ENCODE measurements at regions not wholly inside any gene's neighbourhood (a gene's known extent, or its start where the extent isn't known, plus 50 kb on each side); places are given as distances from the start of the nearest gene placed in this dataset.

DNA sequence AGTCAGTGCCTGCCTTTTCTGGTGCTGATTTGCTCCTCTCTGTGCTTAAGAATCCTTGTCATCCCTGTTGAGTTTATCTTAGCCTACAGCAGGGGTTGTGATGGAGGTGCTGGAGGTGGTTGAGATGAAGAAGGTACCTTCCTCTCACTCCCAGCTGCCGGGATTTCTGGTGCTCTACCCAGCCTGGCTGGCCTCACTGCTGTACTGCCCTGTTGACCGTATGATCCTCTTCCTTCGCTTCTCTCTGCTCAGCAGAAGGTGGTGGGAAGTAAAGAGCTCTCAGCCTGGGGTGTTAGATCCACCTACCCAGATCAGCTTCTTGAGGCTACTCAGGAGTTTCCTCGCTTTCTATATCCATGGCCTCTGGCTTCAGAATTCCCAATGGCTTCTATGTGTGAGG, 101.0 kb upstream of the NXT1 start:
- H3K9me3 Mint-ChIP-seq, result peaks cover 0 to 1% (median 0%) of the 10 kb centered on the region in 8 donors
- Histone ChIP-seq H3K36me3 (ENCODE audit: insufficient read depth, low read length) (no peaks in the 10 kb centered on the region), H3K4me3 (ENCODE audit: low read length in 2 of 2) (no peak overlapping the region), H3K9me3 (ENCODE audit: control insufficient read depth in 1 of 2, low read length in 2 of 2) (no peaks in the 10 kb centered on the region), H3K4me1 (ENCODE audit: insufficient read depth, low read length) (no peaks in the 10 kb centered on the region), H3K27me3 (ENCODE audit: insufficient read depth, low read length) (no peaks in the 10 kb centered on the region), H3K27ac (ENCODE audit: low read depth, low read length) (no peak overlapping the region)
- H3K4me1 Mint-ChIP-seq, result no peaks in the 10 kb centered on the region
- no peak overlapping the region for H3K27ac Mint-ChIP-seq
- H3K27me3 Mint-ChIP-seq, result peaks cover 7 to 14% of the 10 kb centered on the region in 2 donors
- intact Hi-C loops (cut with micrococcal nuclease), result no loop called here
- H3K36me3 Mint-ChIP-seq, result no peaks in the 10 kb centered on the region
- CTCF ChIA-PET (ENCODE audit: partially characterized antibody), result no interaction called here
- POLR2A ChIA-PET (ENCODE audit: partially characterized antibody), result no interaction called here
- no peak for DNase-seq
- no peak overlapping the region for H3K4me3 Mint-ChIP-seq

DNA sequence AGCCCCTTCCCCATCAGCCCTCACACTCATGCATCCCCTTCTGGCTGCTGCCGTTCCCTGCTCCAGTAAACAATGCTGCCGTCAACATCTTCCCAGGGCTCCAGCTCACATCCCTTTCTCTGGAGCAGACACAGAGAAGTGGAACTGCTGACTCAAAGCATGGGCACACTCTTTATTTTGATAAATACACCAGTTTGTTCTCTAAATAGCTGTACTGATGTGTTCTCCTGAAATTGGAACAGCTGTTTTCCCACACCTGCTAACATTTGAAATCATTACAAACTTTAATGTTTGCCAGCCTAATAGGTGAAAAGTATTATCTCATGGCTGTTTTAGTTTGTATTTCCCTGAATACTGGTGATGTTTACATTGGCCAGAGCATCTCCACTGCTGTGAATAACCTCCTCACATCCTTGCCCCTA, 102.1 kb upstream of the NXT1 start:
- no peaks in the 10 kb centered on the region for H3K4me1 Mint-ChIP-seq
- ChIA-PET CTCF (ENCODE audit: partially characterized antibody) (no interaction called here), POLR2A (ENCODE audit: partially characterized antibody) (no interaction called here)
- Histone ChIP-seq H3K27me3 (ENCODE audit: insufficient read depth, low read length) (no peaks in the 10 kb centered on the region), H3K4me1 (ENCODE audit: insufficient read depth, low read length) (no peaks in the 10 kb centered on the region), H3K36me3 (ENCODE audit: insufficient read depth, low read length) (no peaks in the 10 kb centered on the region), H3K27ac (ENCODE audit: low read depth, low read length) (no peak overlapping the region), H3K9me3 (ENCODE audit: control insufficient read depth in 1 of 2, low read length in 2 of 2) (no peaks in the 10 kb centered on the region), H3K4me3 (ENCODE audit: low read length in 2 of 2) (no peak overlapping the region)
- no peaks in the 10 kb centered on the region for H3K9me3 Mint-ChIP-seq
- peaks cover 4 to 8% of the 10 kb centered on the region in 2 donors for H3K27me3 Mint-ChIP-seq
- H3K36me3 Mint-ChIP-seq, result no peaks in the 10 kb centered on the region
- intact Hi-C loops (cut with micrococcal nuclease), result no loop called here
- DNase-seq, result no peak
- no peak overlapping the region for H3K4me3 Mint-ChIP-seq
- H3K27ac Mint-ChIP-seq, result no peak overlapping the region

DNA sequence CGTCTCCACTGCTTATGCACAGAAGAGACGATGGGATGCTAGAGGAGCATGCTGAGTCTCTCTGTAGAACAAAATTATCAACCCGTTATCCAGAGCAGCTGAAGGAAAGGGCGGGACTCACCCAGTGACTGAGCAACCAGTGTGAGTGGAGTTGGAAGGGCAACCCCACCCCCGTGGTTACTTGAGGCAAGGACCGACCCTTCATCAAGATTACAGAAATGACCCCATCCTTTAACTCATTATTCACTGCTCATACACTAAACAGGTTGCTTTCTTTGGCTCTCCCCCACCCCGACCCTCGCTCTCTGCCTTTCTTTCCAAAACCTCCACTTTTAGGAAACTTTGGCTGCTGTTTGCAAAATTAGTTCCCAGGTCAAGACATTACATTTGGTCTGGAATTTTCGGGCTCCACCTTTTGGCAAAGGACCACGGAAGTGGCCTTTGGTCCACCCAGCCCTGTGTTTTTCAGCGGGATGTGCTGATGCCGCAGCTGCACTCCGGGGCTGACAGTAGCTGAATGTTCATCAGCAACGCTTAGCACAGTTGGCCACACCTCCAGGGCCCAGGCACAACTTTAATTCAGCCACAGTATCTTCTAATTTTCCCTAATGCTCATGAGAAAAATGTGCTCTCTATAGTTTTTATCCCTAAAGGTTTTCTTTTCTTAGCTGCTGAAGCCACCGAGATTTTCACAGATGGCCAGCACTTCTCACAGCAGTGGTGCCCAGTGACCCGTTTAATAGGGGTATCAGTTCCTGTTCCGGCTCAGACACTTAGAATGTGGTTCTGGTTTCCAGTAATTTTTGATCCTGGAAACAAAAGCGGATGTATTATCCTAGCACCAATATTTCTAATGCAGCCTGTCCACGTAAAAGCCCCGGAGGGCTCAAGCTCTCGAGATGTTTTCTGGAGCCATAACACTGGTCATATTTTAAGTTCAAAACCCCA, 103.6 kb upstream of the NXT1 start:
- Histone ChIP-seq H3K4me1 (ENCODE audit: insufficient read depth, low read length) (no peaks in the 10 kb centered on the region), H3K27me3 (ENCODE audit: insufficient read depth, low read length) (no peaks in the 10 kb centered on the region), H3K9me3 (ENCODE audit: control insufficient read depth in 1 of 2, low read length in 2 of 2) (no peaks in the 10 kb centered on the region), H3K27ac (ENCODE audit: low read depth, low read length) (no peak overlapping the region), H3K36me3 (ENCODE audit: insufficient read depth, low read length) (no peaks in the 10 kb centered on the region), H3K4me3 (ENCODE audit: low read length in 2 of 2) (no peak overlapping the region)
- no peaks in the 10 kb centered on the region for H3K36me3 Mint-ChIP-seq
- H3K27me3 Mint-ChIP-seq, result peaks cover 4 to 8% of the 10 kb centered on the region in 2 donors
- ChIA-PET POLR2A (ENCODE audit: partially characterized antibody) (no interaction called here), CTCF (ENCODE audit: partially characterized antibody) (no interaction called here)
- no peak overlapping the region for H3K4me3 Mint-ChIP-seq
- H3K4me1 Mint-ChIP-seq, result no peaks in the 10 kb centered on the region
- intact Hi-C loops (cut with micrococcal nuclease), result no loop called here
- DNase-seq, result no peak
- H3K27ac Mint-ChIP-seq, result no peak overlapping the region
- no peaks in the 10 kb centered on the region for H3K9me3 Mint-ChIP-seq

DNA sequence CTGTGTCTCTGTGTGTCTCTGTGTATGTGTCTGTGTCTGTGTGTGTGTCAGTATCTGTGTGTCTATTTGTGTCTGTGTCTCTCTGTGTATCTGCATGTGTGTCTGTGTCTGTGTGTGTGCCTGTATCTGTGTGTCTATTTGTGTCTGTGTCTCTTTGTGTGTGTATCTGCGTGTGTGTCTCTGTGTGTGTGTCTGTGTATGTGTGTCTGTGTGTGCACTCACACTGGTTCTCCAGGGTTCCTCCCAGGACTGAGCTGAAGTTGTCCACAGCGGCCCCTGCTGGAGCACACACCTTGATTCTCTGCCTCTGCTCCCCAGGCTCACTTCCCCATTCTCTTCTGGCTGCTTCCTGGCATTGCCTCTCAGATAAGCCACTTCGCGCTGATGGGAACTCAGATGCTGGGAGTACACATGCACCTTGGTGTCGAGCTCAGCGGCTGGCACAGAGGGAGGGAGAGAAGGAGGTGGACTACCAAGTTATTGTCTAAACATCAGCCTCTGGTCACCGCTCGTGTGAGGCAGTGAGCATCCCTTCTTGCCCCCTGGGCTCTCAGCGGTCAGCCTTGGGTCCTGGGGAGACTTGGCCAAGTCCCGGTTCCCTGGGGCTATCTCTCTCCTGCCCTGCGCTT, 104.9 kb upstream of the NXT1 start:
- no peak overlapping the region for H3K4me3 ChIP-seq (ENCODE audit: low read length in 2 of 2)
- no peak for DNase-seq
- no peaks in the 10 kb centered on the region for H3K9me3 ChIP-seq (ENCODE audit: control insufficient read depth in 1 of 2, low read length in 2 of 2)
- Mint-ChIP-seq H3K9me3 (peaks cover 0 to 4% (median 0%) of the 10 kb centered on the region in 8 donors), H3K27me3 (peaks cover 2 to 5% of the 10 kb centered on the region in 2 donors), H3K36me3 (no peaks in the 10 kb centered on the region), H3K4me3 (no peak overlapping the region), H3K27ac (no peak overlapping the region), H3K4me1 (no peaks in the 10 kb centered on the region)
- H3K27me3 ChIP-seq (ENCODE audit: insufficient read depth, low read length), result no peaks in the 10 kb centered on the region
- no peak overlapping the region for H3K27ac ChIP-seq (ENCODE audit: low read depth, low read length)
- intact Hi-C loops (cut with micrococcal nuclease), result no loop called here
- ChIA-PET CTCF (ENCODE audit: partially characterized antibody) (interaction anchor here (0.8 kb wide), 1 partner anchor 11 kb away, joined by 3 read pairs; no protein-coding TSS in a partner anchor), POLR2A (ENCODE audit: partially characterized antibody) (no interaction called here)
- H3K4me1 ChIP-seq (ENCODE audit: insufficient read depth, low read length), result no peaks in the 10 kb centered on the region
- no peaks in the 10 kb centered on the region for H3K36me3 ChIP-seq (ENCODE audit: insufficient read depth, low read length)

DNA sequence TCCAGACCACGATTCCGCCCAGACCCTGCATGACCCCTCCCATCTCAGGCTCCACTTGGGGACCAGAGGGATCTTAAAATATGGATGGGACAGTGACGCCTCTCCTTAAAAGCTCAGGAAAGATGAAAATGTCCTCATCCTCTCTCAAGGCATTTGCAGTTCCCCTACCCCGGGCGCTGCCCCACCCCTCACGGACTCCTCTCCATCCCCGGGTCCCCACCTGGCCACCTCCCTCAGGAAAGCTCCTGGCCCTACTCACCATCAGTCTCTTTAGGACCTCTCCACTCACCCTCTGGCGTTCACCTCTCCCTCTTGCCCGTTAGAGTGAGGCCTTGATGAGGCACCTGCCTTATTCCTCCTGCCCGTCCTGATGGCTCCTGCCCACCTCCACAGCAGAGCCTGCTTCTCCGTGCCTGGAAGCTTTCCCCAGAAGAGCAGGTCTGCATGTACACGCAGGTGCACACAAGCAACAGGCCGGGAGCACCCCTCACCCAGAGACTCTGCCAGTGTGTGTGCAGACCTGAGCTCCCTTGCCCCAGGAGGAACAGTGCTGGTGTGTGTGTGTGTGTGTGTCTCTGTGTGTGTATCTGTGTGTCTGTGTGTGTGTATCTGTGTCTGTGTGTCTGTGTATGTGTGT, 105.6 kb upstream of the NXT1 start:
- Mint-ChIP-seq H3K9me3 (peaks cover 0 to 7% (median 0%) of the 10 kb centered on the region in 8 donors), H3K27me3 (peaks cover 2 to 3% of the 10 kb centered on the region in 2 donors), H3K27ac (no peak overlapping the region), H3K36me3 (no peaks in the 10 kb centered on the region), H3K4me3 (no peak overlapping the region), H3K4me1 (no peaks in the 10 kb centered on the region)
- CTCF ChIA-PET (ENCODE audit: partially characterized antibody), result no interaction called here
- Histone ChIP-seq H3K27me3 (ENCODE audit: insufficient read depth, low read length) (no peaks in the 10 kb centered on the region), H3K4me1 (ENCODE audit: insufficient read depth, low read length) (no peaks in the 10 kb centered on the region), H3K27ac (ENCODE audit: low read depth, low read length) (no peak overlapping the region), H3K9me3 (ENCODE audit: control insufficient read depth in 1 of 2, low read length in 2 of 2) (no peaks in the 10 kb centered on the region), H3K4me3 (ENCODE audit: low read length in 2 of 2) (no peak overlapping the region), H3K36me3 (ENCODE audit: insufficient read depth, low read length) (no peaks in the 10 kb centered on the region)
- intact Hi-C loops (cut with micrococcal nuclease), result no loop called here
- no peak for DNase-seq
- POLR2A ChIA-PET (ENCODE audit: partially characterized antibody), result no interaction called here

DNA sequence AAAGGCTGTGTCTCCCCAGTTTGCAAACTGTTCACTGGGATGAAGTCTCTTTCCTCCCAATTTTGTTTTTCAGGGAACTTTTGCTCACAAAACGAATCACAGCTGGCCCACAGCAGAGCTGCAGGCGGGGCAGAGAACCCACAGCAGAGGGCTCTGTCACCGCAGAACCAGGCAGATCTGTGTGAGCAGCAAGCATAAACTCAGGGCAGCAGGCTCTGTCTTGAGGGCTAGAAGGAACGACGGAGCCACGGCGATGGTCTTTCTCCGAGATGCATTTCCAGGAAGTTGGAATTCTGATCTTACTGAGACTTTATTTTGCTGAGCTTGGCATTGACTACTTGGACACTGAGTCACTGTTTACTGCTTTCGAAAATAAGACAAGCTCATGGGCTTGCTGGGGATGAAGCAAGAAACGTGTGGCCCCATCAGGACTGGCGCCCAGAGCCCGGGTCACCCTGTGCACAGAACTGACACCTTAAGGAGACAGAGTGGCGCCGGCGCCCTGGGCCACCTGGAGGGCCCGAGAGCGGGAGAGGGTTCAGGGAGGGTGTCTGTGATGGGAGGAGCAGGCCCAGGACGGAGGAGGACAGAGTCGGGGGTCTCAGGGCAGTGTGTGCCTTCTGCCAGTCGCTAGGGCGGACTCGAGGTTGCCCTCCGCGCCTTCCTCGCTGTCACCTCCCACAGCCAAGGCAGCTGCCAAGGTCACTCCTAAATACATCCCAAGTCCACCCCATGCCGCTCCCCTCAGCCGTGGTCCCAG, 106.3 kb upstream of the NXT1 start:
- POLR2A ChIA-PET (ENCODE audit: partially characterized antibody), result no interaction called here
- H3K27me3 ChIP-seq (ENCODE audit: insufficient read depth, low read length), result no peaks in the 10 kb centered on the region
- H3K36me3 ChIP-seq (ENCODE audit: insufficient read depth, low read length), result no peaks in the 10 kb centered on the region
- Mint-ChIP-seq H3K4me1 (no peaks in the 10 kb centered on the region), H3K27ac (no peak overlapping the region), H3K27me3 (peaks cover 2 to 3% of the 10 kb centered on the region in 2 donors), H3K4me3 (no peak overlapping the region), H3K36me3 (no peaks in the 10 kb centered on the region), H3K9me3 (peaks cover 0 to 9% (median 6%) of the 10 kb centered on the region in 8 donors)
- H3K9me3 ChIP-seq (ENCODE audit: control insufficient read depth in 1 of 2, low read length in 2 of 2), result no peaks in the 10 kb centered on the region
- no peak for DNase-seq
- CTCF ChIA-PET (ENCODE audit: partially characterized antibody), result no interaction called here
- no peak overlapping the region for H3K27ac ChIP-seq (ENCODE audit: low read depth, low read length)
- H3K4me3 ChIP-seq (ENCODE audit: low read length in 2 of 2), result no peak overlapping the region
- intact Hi-C loops (cut with micrococcal nuclease), result no loop called here
- no peaks in the 10 kb centered on the region for H3K4me1 ChIP-seq (ENCODE audit: insufficient read depth, low read length)

DNA sequence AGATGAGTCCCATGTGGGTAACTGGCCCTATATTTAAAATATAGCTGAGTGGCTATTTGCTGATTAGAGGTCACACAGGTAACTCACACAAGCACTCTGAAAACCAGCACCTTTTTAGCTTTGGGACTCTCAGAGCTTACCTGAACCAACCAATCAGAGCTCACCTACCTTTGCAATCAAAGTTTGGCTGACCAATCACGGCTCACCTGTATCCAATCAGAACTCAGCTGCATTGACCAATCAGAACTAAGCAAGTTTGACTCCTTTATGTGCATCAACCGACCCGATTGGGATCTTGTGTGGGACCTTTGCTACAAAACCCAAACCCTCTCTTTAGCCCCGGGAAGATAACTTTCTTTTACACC, 106.8 kb upstream of the NXT1 start:
- DNase-seq, result no peak
- H3K4me1 Mint-ChIP-seq, result no peaks in the 10 kb centered on the region
- no peak overlapping the region for H3K4me3 Mint-ChIP-seq
- no peaks in the 10 kb centered on the region for H3K36me3 ChIP-seq (ENCODE audit: insufficient read depth, low read length)
- no peaks in the 10 kb centered on the region for H3K4me1 ChIP-seq (ENCODE audit: insufficient read depth, low read length)
- no peak overlapping the region for H3K4me3 ChIP-seq (ENCODE audit: low read length in 2 of 2)
- H3K36me3 Mint-ChIP-seq, result no peaks in the 10 kb centered on the region
- no peaks in the 10 kb centered on the region for H3K9me3 ChIP-seq (ENCODE audit: control insufficient read depth in 1 of 2, low read length in 2 of 2)
- H3K27me3 Mint-ChIP-seq, result peaks cover 2 to 3% of the 10 kb centered on the region in 2 donors
- ChIA-PET CTCF (ENCODE audit: partially characterized antibody) (no interaction called here), POLR2A (ENCODE audit: partially characterized antibody) (no interaction called here)
- H3K27me3 ChIP-seq (ENCODE audit: insufficient read depth, low read length), result no peaks in the 10 kb centered on the region
- intact Hi-C loops (cut with micrococcal nuclease), result no loop called here
- no peak overlapping the region for H3K27ac Mint-ChIP-seq
- H3K27ac ChIP-seq (ENCODE audit: low read depth, low read length), result no peak overlapping the region
- H3K9me3 Mint-ChIP-seq, result peaks cover 0 to 15% (median 11%) of the 10 kb centered on the region in 8 donors
